DND-41 (cell line): ENCODE measurements at regions not wholly inside any gene's neighbourhood (a gene's known extent, or its start where the extent isn't known, plus 50 kb on each side); places are given as distances from the start of the nearest gene placed in this dataset.
"Not testable (repeated sequence)": the region's sequence is repeated elsewhere in the genome, so short reads cannot be mapped to it uniquely, and the experiment has no call there.

ENCODE experiments used
- ATAC-seq: fragments of 200-7000 bp; cut with Tn5 transposase; 3 replicates; pipeline ENCODE4 v1.9.1; 2021; ENCODE audit warnings: low read depth; ENCODE audit not compliant: insufficient read depth
- DNase-seq: peaks from one replicate; pipeline ENCODE4 v3.0.0-alpha.2; 2020
- H2AFZ ChIP-seq: 2 replicates; pipeline ENCODE4 v1.6.0; 2012; ENCODE audit warnings: low read depth, low read length
- H3K27ac ChIP-seq: 2 replicates; pipeline ENCODE4 v1.5.1; 2012; ENCODE audit warnings: low read length, inconsistent platforms
- H3K27me3 ChIP-seq: fragments of 200-600 bp; sonication (generic); 2 replicates; pipeline ENCODE4 v1.6.0; 2012; ENCODE audit warnings: low read length, mild to moderate bottlenecking, inconsistent platforms; ENCODE audit not compliant: insufficient read depth, poor library complexity
- H3K36me3 ChIP-seq: 2 replicates; pipeline ENCODE4 v1.5.1; 2012; ENCODE audit warnings: low read length, inconsistent platforms; ENCODE audit not compliant: insufficient read depth
- H3K4me1 ChIP-seq: 2 replicates; pipeline ENCODE4 v1.5.1; 2012; ENCODE audit warnings: mild to moderate bottlenecking, low read length; ENCODE audit not compliant: insufficient read depth
- H3K4me2 ChIP-seq: 2 replicates; pipeline ENCODE4 v1.6.0; 2012; ENCODE audit warnings: mild to moderate bottlenecking, moderate library complexity, low read length, inconsistent platforms; ENCODE audit not compliant: insufficient read depth
- H3K4me3 ChIP-seq, 2 experiments: fragments of 200-600 bp in 1 of 2; shearing (Covaris generic) in 1 of 2; 2 replicates each; pipeline ENCODE4 v1.5.1; 2012 to 2016; ENCODE audit warnings: inconsistent platforms in 2 of 2, low read length in 2 of 2, mild to moderate bottlenecking in 2 of 2, low read depth in 1 of 2, moderate library complexity in 1 of 2
- H3K79me2 ChIP-seq: 2 replicates; pipeline ENCODE4 v1.6.0; 2012; ENCODE audit warnings: low read length, inconsistent platforms; ENCODE audit not compliant: insufficient read depth
- H3K9ac ChIP-seq: 2 replicates; pipeline ENCODE4 v1.6.0; 2012; ENCODE audit warnings: low read depth, mild to moderate bottlenecking, inconsistent platforms, low read length, moderate library complexity
- H3K9me3 ChIP-seq: 2 replicates; pipeline ENCODE4 v1.5.1; 2012; ENCODE audit warnings: low read length, moderate library complexity, mild to moderate bottlenecking, inconsistent platforms; ENCODE audit not compliant: insufficient read depth, severe bottlenecking
- H4K20me1 ChIP-seq: 2 replicates; pipeline ENCODE4 v1.6.0; 2012; ENCODE audit warnings: low read length; ENCODE audit not compliant: insufficient read depth
- EZH2 ChIP-seq: IDR thresholded peaks from 3 replicates; pipeline ENCODE4 v1.6.1; 2012; ENCODE audit warnings: borderline replicate concordance, low read depth, mild to moderate bottlenecking, moderate library complexity, low read length, inconsistent platforms; ENCODE audit not compliant: severe bottlenecking
- TF ChIP-seq, protein P1 (sequence below): IDR thresholded peaks from 2 replicates; pipeline ENCODE4 v1.5.1; 2012; ENCODE audit warnings: borderline replicate concordance, low read length, moderate library complexity, mild to moderate bottlenecking; ENCODE audit not compliant: poor library complexity, severe bottlenecking; ENCODE audit errors: extremely low read depth

DNA sequence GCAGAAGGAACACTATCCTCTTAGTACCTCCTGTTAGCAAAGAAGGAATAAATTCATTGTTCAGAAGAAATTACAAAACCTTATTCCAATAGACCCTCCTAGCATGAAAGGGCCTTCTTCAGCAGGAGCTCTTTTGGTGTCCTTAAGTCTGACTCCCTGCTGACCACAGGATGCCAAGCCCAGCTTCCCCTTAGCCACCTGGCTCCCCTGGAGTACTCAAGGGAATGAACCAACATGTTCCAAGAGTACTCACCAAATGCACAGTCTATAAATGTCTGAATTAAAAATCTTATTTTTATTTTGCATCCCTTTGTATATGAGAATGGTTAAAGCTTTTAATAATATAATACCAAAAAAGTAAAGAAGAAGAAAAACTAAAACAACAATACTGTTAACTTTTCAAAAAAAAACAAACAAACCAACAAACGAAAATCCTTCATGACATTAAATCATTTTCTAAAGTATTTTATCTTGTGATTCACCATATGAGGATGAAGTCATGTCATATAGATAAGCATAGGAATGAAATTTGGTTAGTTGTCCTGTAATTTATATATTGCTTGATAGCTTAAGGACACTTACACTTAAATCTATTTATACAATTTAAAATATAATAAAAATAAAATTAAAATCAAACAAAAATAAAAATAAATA is 1355.1 kb downstream of the HACE1 start:
- ATAC-seq (no peak), DNase-seq (no peak)
- Histone ChIP-seq H3K27ac (no peak overlapping the region), H2AFZ (no peak overlapping the region), H4K20me1 (no peaks in the 10 kb centered on the region), H3K79me2 (no peaks in the 10 kb centered on the region), H3K4me3 (no peak overlapping the region), H3K9ac (no peak overlapping the region), H3K27me3 (no peaks in the 10 kb centered on the region), H3K9me3 (no peaks in the 10 kb centered on the region), H3K36me3 (no peaks in the 10 kb centered on the region), H3K4me2 (no peak overlapping the region), H3K4me1 (no peaks in the 10 kb centered on the region)
- no peak for TF ChIP-seq EZH2
- TF ChIP-seq, protein P1, sequence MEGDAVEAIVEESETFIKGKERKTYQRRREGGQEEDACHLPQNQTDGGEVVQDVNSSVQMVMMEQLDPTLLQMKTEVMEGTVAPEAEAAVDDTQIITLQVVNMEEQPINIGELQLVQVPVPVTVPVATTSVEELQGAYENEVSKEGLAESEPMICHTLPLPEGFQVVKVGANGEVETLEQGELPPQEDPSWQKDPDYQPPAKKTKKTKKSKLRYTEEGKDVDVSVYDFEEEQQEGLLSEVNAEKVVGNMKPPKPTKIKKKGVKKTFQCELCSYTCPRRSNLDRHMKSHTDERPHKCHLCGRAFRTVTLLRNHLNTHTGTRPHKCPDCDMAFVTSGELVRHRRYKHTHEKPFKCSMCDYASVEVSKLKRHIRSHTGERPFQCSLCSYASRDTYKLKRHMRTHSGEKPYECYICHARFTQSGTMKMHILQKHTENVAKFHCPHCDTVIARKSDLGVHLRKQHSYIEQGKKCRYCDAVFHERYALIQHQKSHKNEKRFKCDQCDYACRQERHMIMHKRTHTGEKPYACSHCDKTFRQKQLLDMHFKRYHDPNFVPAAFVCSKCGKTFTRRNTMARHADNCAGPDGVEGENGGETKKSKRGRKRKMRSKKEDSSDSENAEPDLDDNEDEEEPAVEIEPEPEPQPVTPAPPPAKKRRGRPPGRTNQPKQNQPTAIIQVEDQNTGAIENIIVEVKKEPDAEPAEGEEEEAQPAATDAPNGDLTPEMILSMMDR: no peak

DNA sequence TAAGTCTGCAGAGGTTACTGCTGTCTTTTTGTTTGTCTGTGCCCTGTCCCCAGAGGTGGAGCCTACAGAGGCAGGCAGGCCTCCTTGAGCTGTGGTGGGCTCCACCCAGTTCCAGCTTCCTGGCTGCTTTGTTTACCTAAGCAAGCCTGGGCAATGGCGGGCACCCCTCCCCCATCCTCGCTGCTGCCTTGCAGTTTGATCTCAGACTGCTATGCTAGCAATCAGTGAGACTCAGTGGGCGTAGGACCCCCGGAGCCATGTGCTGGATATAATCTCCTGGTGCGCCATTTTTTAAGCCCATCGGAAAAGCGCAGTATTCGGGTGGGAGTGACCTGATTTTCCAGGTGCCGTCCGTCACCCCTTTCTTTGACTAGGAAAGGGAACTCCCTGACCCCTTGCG is 1363.1 kb downstream of the HACE1 start:
- H4K20me1 ChIP-seq, DNase-seq, H3K4me1 ChIP-seq, H3K9ac ChIP-seq, H3K36me3 ChIP-seq, H3K27ac ChIP-seq, ATAC-seq, H3K4me2 ChIP-seq, H3K27me3 ChIP-seq, H3K4me3 ChIP-seq, H3K9me3 ChIP-seq, H3K79me2 ChIP-seq, H2AFZ ChIP-seq: not testable (repeated sequence)

DNA sequence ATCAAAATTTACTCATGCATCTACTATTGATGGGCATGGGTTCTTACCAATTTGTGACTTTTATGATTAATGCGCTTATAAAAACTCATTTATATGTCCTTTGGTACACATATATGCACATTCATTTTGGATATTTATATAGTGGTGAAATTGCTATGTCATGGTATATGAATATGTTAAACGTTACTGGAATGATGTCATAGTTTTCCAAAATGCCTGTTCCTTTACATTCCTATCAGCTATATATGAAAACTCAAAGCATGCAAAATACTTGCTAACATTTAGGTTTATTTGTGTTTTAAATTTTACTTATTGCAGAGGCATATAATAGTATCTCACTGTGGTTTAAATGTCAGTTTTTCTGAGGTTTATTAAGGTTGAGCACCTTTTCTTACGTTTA is 1403.1 kb downstream of the HACE1 start:
- DNase-seq: no peak
- no peak overlapping the region for H3K4me2 ChIP-seq
- no peaks in the 10 kb centered on the region for H3K4me1 ChIP-seq
- ATAC-seq: no peak
- H3K9me3 ChIP-seq: no peaks in the 10 kb centered on the region
- H3K27ac ChIP-seq: no peak overlapping the region
- H3K27me3 ChIP-seq: no peaks in the 10 kb centered on the region
- H2AFZ ChIP-seq: no peak overlapping the region
- no peaks in the 10 kb centered on the region for H4K20me1 ChIP-seq
- TF ChIP-seq, protein P1: no peak
- no peak for TF ChIP-seq EZH2
- H3K4me3 ChIP-seq: no peak overlapping the region
- H3K36me3 ChIP-seq: no peaks in the 10 kb centered on the region
- H3K9ac ChIP-seq: no peak overlapping the region
- H3K79me2 ChIP-seq: no peaks in the 10 kb centered on the region

DNA sequence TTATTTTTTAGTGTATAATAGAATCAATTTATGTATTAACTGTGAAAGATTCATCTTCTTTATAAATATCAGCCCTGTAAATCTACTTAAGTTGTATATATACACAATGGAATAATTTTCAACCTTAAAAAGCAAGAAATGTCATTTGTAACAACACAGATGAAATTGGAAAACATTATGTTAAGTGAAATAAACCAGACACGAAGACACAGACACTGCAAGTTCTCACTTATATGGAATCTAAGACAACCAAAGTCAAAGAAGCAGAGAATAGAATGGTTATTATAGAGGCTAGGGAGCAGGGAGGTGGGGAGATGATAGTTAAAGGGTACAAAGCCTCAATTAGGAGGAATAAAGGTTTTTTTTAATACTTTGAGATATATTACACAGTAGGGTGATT is 1404.4 kb downstream of the HACE1 start:
- no peak for TF ChIP-seq EZH2
- TF ChIP-seq, protein P1: no peak
- Histone ChIP-seq H3K27ac (no peak overlapping the region), H3K79me2 (no peaks in the 10 kb centered on the region), H3K4me2 (no peak overlapping the region), H2AFZ (no peak overlapping the region), H3K4me3 (no peak overlapping the region), H3K9ac (no peak overlapping the region), H4K20me1 (no peaks in the 10 kb centered on the region), H3K27me3 (no peaks in the 10 kb centered on the region), H3K9me3 (no peaks in the 10 kb centered on the region), H3K4me1 (no peaks in the 10 kb centered on the region), H3K36me3 (no peaks in the 10 kb centered on the region)
- ATAC-seq (no peak), DNase-seq (no peak)
